ENCODE measurements at regions not wholly inside any gene's neighbourhood (a gene's known extent, or its start where the extent isn't known, plus 50 kb on each side); places are given as distances from the start of the nearest gene placed in this dataset.

DNA sequence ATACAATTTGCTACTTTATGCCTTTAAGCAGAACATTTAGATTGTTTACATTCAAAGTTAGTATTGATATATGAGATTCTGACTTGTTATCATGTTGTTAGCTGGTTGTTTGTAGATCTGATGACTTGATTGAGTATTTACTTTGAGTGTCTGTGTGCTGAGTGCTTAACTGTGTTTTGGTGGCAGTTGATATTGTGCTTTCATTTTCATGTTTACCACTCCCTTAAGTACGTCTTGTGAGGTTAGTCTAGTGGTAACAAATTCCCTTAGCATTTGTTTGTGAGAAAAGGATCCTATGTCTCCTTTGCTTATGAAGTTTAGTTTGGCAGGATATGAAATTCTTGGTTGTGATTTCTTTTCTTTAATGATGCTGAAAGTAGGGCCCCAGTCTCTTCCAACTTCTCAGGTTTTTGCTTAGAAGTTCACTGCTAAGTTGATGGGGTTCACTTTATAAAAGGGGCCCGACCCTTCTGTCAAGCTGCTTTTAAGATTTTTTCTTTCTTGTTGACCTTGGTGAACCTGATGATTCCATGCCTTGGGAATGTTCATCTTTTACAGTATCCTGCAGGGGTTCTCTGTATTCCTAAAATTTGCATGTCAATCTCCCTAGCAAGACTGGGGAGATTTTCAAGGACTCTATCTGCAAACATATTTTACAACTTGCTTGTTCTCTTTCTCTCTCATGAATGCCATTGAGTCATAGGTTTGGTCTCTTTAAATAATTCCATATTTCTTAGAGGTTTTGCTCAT is 1095.4 kb upstream of the PCDH20 start:
- no peak for TF ChIP-seq POLR2A (IDR thresholded peaks at IDR 0.05; ENCODE audit: low read length)
- no peak for TF ChIP-seq GATA1 (IDR thresholded peaks at IDR 0.05; ENCODE audit: low read depth, low read length)
